Right lobe of liver (tissue), 6 donors: ENCODE measurements at regions not wholly inside any gene's neighbourhood (a gene's known extent, or its start where the extent isn't known, plus 50 kb on each side); places are given as distances from the start of the nearest gene placed in this dataset.

Experiments
- ATAC-seq, 4 donors: fragments of 200-7000 bp; cut with Tn5 transposase; one replicate each; pipeline ENCODE4 v1.9.1; 2020; ENCODE audit warnings: mild to moderate bottlenecking in 4 of 4, moderate library complexity in 4 of 4
- DNase-seq, 3 donors: peaks; one replicate each; pipeline ENCODE4 v3.0.0-alpha.2; 2020
- H3K27ac ChIP-seq, 3 donors: fragments of 200-600 bp; one replicate each; pipeline ENCODE4 v1.8.0; 2022
- H3K27me3 ChIP-seq, 2 donors: fragments of 200-600 bp; one replicate each; pipeline ENCODE4 v1.8.0; 2022
- H3K36me3 ChIP-seq, 4 donors: fragments of 200-600 bp; sonication (generic) in 1 of 4; one replicate each; pipeline versions ENCODE4 v1.5.1 to v1.8.0; 2017 to 2022; ENCODE audit warnings: control low read depth in 1 of 4
- H3K4me1 ChIP-seq, 4 donors: fragments of 200-600 bp; sonication (generic) in 1 of 4; one replicate each; pipeline versions ENCODE4 v1.5.1 to v1.8.0; 2017 to 2022; ENCODE audit warnings: control low read depth in 1 of 4
- H3K4me3 ChIP-seq, 3 donors: fragments of 200-600 bp; one replicate each; pipeline ENCODE4 v1.8.0; 2022
- H3K9me3 ChIP-seq, 4 donors: fragments of 200-600 bp; sonication (generic) in 1 of 4; one replicate each; pipeline versions ENCODE4 v1.5.1 to v1.8.0; 2017 to 2022; ENCODE audit warnings: control low read depth in 1 of 4
- CTCF ChIP-seq, 4 donors: fragments of 200-600 bp in 3 of 4; fragments of 450-650 bp in 1 of 4; IDR thresholded peaks; one replicate each; pipeline versions ENCODE4 v1.5.1 to v1.8.0; 2016 to 2022; ENCODE audit warnings: antibody characterized with exemption in 4 of 4, mild to moderate bottlenecking in 2 of 4
- POLR2A ChIP-seq: fragments of 450-650 bp; IDR thresholded peaks from one replicate; pipeline ENCODE4 v1.6.1; 2017; ENCODE audit warnings: antibody characterized with exemption, mild to moderate bottlenecking
- WGBS: methylation state at CpG from one replicate; pipeline ENCODE4 v1.1.6; 2018; ENCODE audit warnings: low coverage, low lambda C conversion rate; ENCODE audit not compliant: insufficient coverage; ENCODE audit errors: missing lambda C conversion rate; 5-methylcytosine and 5-hydroxymethylcytosine counted together
- intact Hi-C, 2 donors: fragments of 100-400 bp; cut with DNase I; formaldehyde crosslinking; loops; one replicate each; pipeline versions ENCODE4 v1.11.2 to v1.14.1; 2022
- donor health status: DM: no; HTN: yes; CAD: no.
- donor health status: DM: no; HTN: no; CAD: no.
- donor health status: DM: no; HTN: no; CAD: no.
- donor health status: DM: no; HTN: yes; CAD: no.
- donor health status: DM: no; HTN: yes; CAD: no.

GRCh38 chr15:49720261-49720660 lies 99.4 kb downstream of the DTWD1 start:
- H3K9me3 ChIP-seq, result no peaks in the 10 kb centered on the region
- no peak overlapping the region for H3K4me3 ChIP-seq
- 83% methylated on average over 3 of the region's 3 CpGs for WGBS
- H3K27ac ChIP-seq, result no peak overlapping the region
- no peaks in the 10 kb centered on the region for H3K36me3 ChIP-seq
- ATAC-seq (no peak), DNase-seq (no peak)
- TF ChIP-seq POLR2A, result no peak
- TF ChIP-seq CTCF (IDR thresholded peaks at IDR 0.05), result no peak
- no peaks in the 10 kb centered on the region for H3K27me3 ChIP-seq
- intact Hi-C loops, result no loop called here
- H3K4me1 ChIP-seq, result no peaks in the 10 kb centered on the region

- WGBS, result no CpG with 5 or more reads among the region's 1 CpG
- no peak for DNase-seq
- no peaks in the 10 kb centered on the region for H3K27me3 ChIP-seq
- no peaks in the 10 kb centered on the region for H3K9me3 ChIP-seq
- ATAC-seq, result no peak
- no peak overlapping the region for H3K4me3 ChIP-seq
- H3K27ac ChIP-seq, result no peak overlapping the region
- H3K36me3 ChIP-seq, result no peaks in the 10 kb centered on the region
- no peak for TF ChIP-seq CTCF (IDR thresholded peaks at IDR 0.05)
- no peak for TF ChIP-seq POLR2A
- H3K4me1 ChIP-seq, result no peaks in the 10 kb centered on the region
- intact Hi-C loops, result no loop called here
These were observed 100.2 kb downstream of the DTWD1 start for GRCh38 chr15:49721091-49721490.

GRCh38 chr15:49721621-49722020 lies 100.8 kb downstream of the DTWD1 start:
- Histone ChIP-seq H3K4me1 (no peaks in the 10 kb centered on the region), H3K27me3 (no peaks in the 10 kb centered on the region), H3K36me3 (no peaks in the 10 kb centered on the region), H3K27ac (no peak overlapping the region), H3K4me3 (no peak overlapping the region), H3K9me3 (no peaks in the 10 kb centered on the region)
- TF ChIP-seq POLR2A (no peak), CTCF (IDR thresholded peaks at IDR 0.05) (no peak)
- intact Hi-C loops, result no loop called here
- 67% methylated on average over 1 of the region's 1 CpG for WGBS
- DNase-seq, result no peak
- peak in 2 of 4 donors; percentile 13 to 34 for ATAC-seq

GRCh38 chr15:49723981-49724380 lies 103.1 kb downstream of the DTWD1 start:
- WGBS, result 68% methylated on average over 2 of the region's 2 CpGs
- intact Hi-C loops, result no loop called here
- H3K27me3 ChIP-seq, result no peaks in the 10 kb centered on the region

More at GRCh38 chr15:49723981-49724380, 103.1 kb downstream of the DTWD1 start:
- H3K36me3 ChIP-seq, result no peaks in the 10 kb centered on the region
- H3K27ac ChIP-seq, result no peak overlapping the region
- H3K4me1 ChIP-seq, result no peaks in the 10 kb centered on the region
- TF ChIP-seq CTCF (IDR thresholded peaks at IDR 0.05), result no peak
- no peak for TF ChIP-seq POLR2A
- no peak for DNase-seq
- no peaks in the 10 kb centered on the region for H3K9me3 ChIP-seq
- H3K4me3 ChIP-seq, result no peak overlapping the region
- ATAC-seq, result no peak
